Esophagus squamous epithelium (tissue), 5 donors: ENCODE measurements at regions not wholly inside any gene's neighbourhood (a gene's known extent, or its start where the extent isn't known, plus 50 kb on each side); places are given as distances from the start of the nearest gene placed in this dataset.
A peak's percentile ranks its signal among the peaks of the same experiment; 100 is the strongest.

ENCODE experiments used
- DNase-seq: peaks from one replicate; lab custom pipeline; 2025; lab: John Stamatoyannopoulos, UW
- H3K27ac ChIP-seq, 4 donors: fragments of 200-600 bp; sonication (generic); one replicate each; pipeline ENCODE4 v1.5.1; 2016 to 2019; ENCODE audit warnings: mild to moderate bottlenecking in 1 of 4
- H3K27me3 ChIP-seq, 4 donors: fragments of 200-600 bp; sonication (generic); 1 replicate in 3 of 4; 2 replicates in 1 of 4; pipeline versions ENCODE4 v1.5.1 to v1.6.0; 2017 to 2021; ENCODE audit warnings: antibody characterized with exemption in 1 of 4
- H3K36me3 ChIP-seq, 3 donors: fragments of 200-600 bp; sonication (generic); one replicate each; pipeline ENCODE4 v1.5.1; 2016 to 2019
- H3K4me1 ChIP-seq, 3 donors: fragments of 200-600 bp; sonication (generic); one replicate each; pipeline ENCODE4 v1.5.1; 2017 to 2019
- H3K4me3 ChIP-seq, 4 donors: fragments of 200-600 bp; sonication (generic); 1 replicate in 3 of 4; 2 replicates in 1 of 4; pipeline ENCODE4 v1.5.1; 2016 to 2019; ENCODE audit warnings: mild to moderate bottlenecking in 2 of 4, moderate library complexity in 1 of 4
- H3K9me3 ChIP-seq, 3 donors: fragments of 200-600 bp; sonication (generic); one replicate each; pipeline ENCODE4 v1.5.1; 2016 to 2019
- CTCF ChIP-seq, 6 experiments: fragments of 450-650 bp in 4 of 6; fragments of 200-600 bp in 2 of 6; sonication (generic) in 2 of 6; IDR thresholded peaks; one replicate each; pipeline ENCODE4 v1.5.1; 2016 to 2019; ENCODE audit warnings: antibody characterized with exemption in 6 of 6, mild to moderate bottlenecking in 4 of 6, moderate library complexity in 4 of 6
- POLR2A ChIP-seq, 4 donors: fragments of 450-650 bp; IDR thresholded peaks; one replicate each; pipeline ENCODE4 v1.6.1; 2017; ENCODE audit warnings: antibody characterized with exemption in 4 of 4, mild to moderate bottlenecking in 4 of 4, moderate library complexity in 3 of 4
- WGBS, 2 donors: methylation state at CpG; one replicate each; pipeline ENCODE4 v1.1.5; 2018; 5-methylcytosine and 5-hydroxymethylcytosine counted together
- intact Hi-C: fragments of 100-400 bp; cut with DNase I; formaldehyde crosslinking; loops from one replicate; pipeline ENCODE4 v1.15.0; 2022
- donor health status: DM: yes; HTN: yes; CAD: no.

- 73 to 80% methylated on average over 8 to 9 of the region's 9 CpGs for WGBS, 2 donors
- H3K27me3 ChIP-seq = peaks cover 0 to 36% (median 0%) of the 10 kb centered on the region in 4 donors
- H3K9me3 ChIP-seq = peaks cover 0 to 6% (median 0%) of the 10 kb centered on the region in 3 donors
- H3K27ac ChIP-seq = no peak overlapping the region
- DNase-seq = no peak
- no peaks in the 10 kb centered on the region for H3K36me3 ChIP-seq
- intact Hi-C loops = no loop called here
- no peak overlapping the region for H3K4me3 ChIP-seq
- no peak for TF ChIP-seq CTCF (IDR thresholded peaks at IDR 0.05)
- TF ChIP-seq POLR2A (IDR thresholded peaks at IDR 0.05) = no peak
- H3K4me1 ChIP-seq = peaks cover 0 to 10% (median 0%) of the 10 kb centered on the region in 3 donors
These were observed 233.6 kb downstream of the BMP7 start for GRCh38 chr20:57032847-57033246.

DNA sequence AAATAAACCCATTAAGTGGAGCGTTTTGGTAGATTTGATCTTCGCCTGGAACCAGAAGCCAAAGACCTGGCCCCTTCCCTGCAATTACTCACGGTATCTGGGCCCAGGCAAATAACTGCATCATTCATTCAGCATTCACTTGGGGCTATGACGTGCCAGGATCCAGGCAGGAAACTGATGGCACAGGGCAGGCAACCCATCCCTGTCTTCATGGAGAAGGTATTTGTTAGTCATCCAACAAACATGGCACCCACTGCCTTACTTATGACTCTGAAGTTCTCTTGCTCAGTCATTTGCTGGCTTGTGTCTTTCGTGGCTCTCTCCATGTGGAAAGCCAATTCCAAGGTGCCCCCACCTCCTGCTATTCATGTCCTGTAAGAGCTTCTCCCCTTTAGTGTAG lies 232.4 kb downstream of the BMP7 start:
- peaks cover 0 to 6% (median 0%) of the 10 kb centered on the region in 3 donors for H3K9me3 ChIP-seq
- no peak overlapping the region for H3K4me3 ChIP-seq
- no peak for DNase-seq
- intact Hi-C loops = no loop called here
- no peaks in the 10 kb centered on the region for H3K36me3 ChIP-seq
- peaks cover 0 to 12% (median 0%) of the 10 kb centered on the region in 3 donors for H3K4me1 ChIP-seq
- no peak overlapping the region for H3K27ac ChIP-seq
- peaks cover 0 to 36% (median 0%) of the 10 kb centered on the region in 4 donors for H3K27me3 ChIP-seq
- TF ChIP-seq POLR2A (IDR thresholded peaks at IDR 0.05) = no peak
- TF ChIP-seq CTCF (IDR thresholded peaks at IDR 0.05) = no peak
- WGBS, 2 donors = 82 to 90% methylated on average over 5 of the region's 5 CpGs

- intact Hi-C loops = no loop called here
- peaks cover 7 to 31% (median 11%) of the 10 kb centered on the region in 3 donors for H3K4me1 ChIP-seq
- no peak for TF ChIP-seq CTCF (IDR thresholded peaks at IDR 0.05)
- no peak for TF ChIP-seq POLR2A (IDR thresholded peaks at IDR 0.05)
- peaks cover 0 to 29% (median 0%) of the 10 kb centered on the region in 4 donors for H3K27me3 ChIP-seq
- WGBS, 2 donors = 42 to 55% methylated on average over 3 of the region's 3 CpGs
- H3K36me3 ChIP-seq = no peaks in the 10 kb centered on the region
- H3K27ac ChIP-seq = no peak overlapping the region
- H3K9me3 ChIP-seq = peaks cover 0 to 6% (median 0%) of the 10 kb centered on the region in 3 donors
- DNase-seq = no peak
- no peak overlapping the region for H3K4me3 ChIP-seq
These were observed 228.8 kb downstream of the BMP7 start for GRCh38 chr20:57037689-57038088.

- 53 to 63% methylated on average over 3 to 4 of the region's 4 CpGs for WGBS, 2 donors
- TF ChIP-seq CTCF (IDR thresholded peaks at IDR 0.05) (no peak), POLR2A (IDR thresholded peaks at IDR 0.05) (no peak)
- H3K27me3 ChIP-seq = peaks cover 0 to 26% (median 0%) of the 10 kb centered on the region in 4 donors
- peaks cover 0 to 6% (median 0%) of the 10 kb centered on the region in 3 donors for H3K9me3 ChIP-seq
- intact Hi-C loops = no loop called here
- no peak for DNase-seq
- no peak overlapping the region for H3K27ac ChIP-seq
- H3K36me3 ChIP-seq = no peaks in the 10 kb centered on the region
- H3K4me1 ChIP-seq = peaks cover 7 to 42% (median 21%) of the 10 kb centered on the region in 3 donors
- H3K4me3 ChIP-seq = no peak overlapping the region
These were observed 227.6 kb downstream of the BMP7 start for GRCh38 chr20:57038608-57039440.

- no peak for DNase-seq
- Histone ChIP-seq H3K9me3 (no peaks in the 10 kb centered on the region), H3K27ac (peak overlapping the region in 3 of 4 donors; percentile 28 to 67 (median 36)), H3K27me3 (peaks cover 0 to 15% (median 0%) of the 10 kb centered on the region in 4 donors), H3K4me3 (no peak overlapping the region), H3K36me3 (no peaks in the 10 kb centered on the region), H3K4me1 (peaks cover 7 to 48% (median 25%) of the 10 kb centered on the region in 3 donors)
- WGBS, 2 donors = 45 to 49% methylated on average over 3 of the region's 3 CpGs
- intact Hi-C loops = no loop called here
- TF ChIP-seq POLR2A (IDR thresholded peaks at IDR 0.05) (no peak), CTCF (IDR thresholded peaks at IDR 0.05) (no peak)
These were observed 226.0 kb downstream of the BMP7 start for GRCh38 chr20:57040466-57040865.
